Coronary artery (tissue), 2 donors: ENCODE measurements at regions not wholly inside any gene's neighbourhood (a gene's known extent, or its start where the extent isn't known, plus 50 kb on each side); places are given as distances from the start of the nearest gene placed in this dataset.

Experiments used
- DNase-seq: peaks from one replicate; pipeline ENCODE4 v3.0.0-alpha.2; 2017; ENCODE audit warnings: low spot score
- H3K27ac ChIP-seq, 2 donors: fragments of 200-600 bp; sonication (generic); one replicate each; pipeline ENCODE4 v1.5.1; 2016 to 2019
- H3K4me3 ChIP-seq: fragments of 200-600 bp; sonication (generic); 2 replicates; pipeline ENCODE4 v1.5.1; 2016; ENCODE audit warnings: mild to moderate bottlenecking, moderate library complexity
- TF ChIP-seq, protein P1 (sequence below): fragments of 200-600 bp; sonication (generic); IDR thresholded peaks from one replicate; pipeline ENCODE4 v1.5.1; 2019; ENCODE audit warnings: antibody characterized with exemption

DNA sequence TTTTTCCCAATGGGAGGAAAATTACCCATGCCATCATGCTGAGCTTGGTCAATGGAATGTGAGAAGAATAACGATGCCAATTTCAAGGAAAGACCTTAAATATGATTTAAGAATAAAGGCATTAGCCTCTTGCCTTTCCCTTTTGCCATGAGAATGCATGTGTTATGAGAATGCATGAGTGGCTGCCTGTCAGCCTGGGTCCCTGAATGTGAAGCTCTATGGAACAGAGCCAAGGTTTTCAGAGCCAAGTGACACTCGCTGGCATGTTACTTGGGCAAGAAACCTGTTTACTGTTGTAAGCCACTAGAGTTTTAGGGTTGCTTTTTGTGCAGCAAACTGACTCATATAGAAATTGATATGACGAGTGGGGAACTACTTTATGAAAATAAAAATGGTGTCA, 75.7 kb downstream of the JRKL start:
- Histone ChIP-seq H3K4me3 (no peak overlapping the region), H3K27ac (no peak overlapping the region)
- DNase-seq, result no peak
- TF ChIP-seq, protein P1, sequence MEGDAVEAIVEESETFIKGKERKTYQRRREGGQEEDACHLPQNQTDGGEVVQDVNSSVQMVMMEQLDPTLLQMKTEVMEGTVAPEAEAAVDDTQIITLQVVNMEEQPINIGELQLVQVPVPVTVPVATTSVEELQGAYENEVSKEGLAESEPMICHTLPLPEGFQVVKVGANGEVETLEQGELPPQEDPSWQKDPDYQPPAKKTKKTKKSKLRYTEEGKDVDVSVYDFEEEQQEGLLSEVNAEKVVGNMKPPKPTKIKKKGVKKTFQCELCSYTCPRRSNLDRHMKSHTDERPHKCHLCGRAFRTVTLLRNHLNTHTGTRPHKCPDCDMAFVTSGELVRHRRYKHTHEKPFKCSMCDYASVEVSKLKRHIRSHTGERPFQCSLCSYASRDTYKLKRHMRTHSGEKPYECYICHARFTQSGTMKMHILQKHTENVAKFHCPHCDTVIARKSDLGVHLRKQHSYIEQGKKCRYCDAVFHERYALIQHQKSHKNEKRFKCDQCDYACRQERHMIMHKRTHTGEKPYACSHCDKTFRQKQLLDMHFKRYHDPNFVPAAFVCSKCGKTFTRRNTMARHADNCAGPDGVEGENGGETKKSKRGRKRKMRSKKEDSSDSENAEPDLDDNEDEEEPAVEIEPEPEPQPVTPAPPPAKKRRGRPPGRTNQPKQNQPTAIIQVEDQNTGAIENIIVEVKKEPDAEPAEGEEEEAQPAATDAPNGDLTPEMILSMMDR, result no peak

DNA sequence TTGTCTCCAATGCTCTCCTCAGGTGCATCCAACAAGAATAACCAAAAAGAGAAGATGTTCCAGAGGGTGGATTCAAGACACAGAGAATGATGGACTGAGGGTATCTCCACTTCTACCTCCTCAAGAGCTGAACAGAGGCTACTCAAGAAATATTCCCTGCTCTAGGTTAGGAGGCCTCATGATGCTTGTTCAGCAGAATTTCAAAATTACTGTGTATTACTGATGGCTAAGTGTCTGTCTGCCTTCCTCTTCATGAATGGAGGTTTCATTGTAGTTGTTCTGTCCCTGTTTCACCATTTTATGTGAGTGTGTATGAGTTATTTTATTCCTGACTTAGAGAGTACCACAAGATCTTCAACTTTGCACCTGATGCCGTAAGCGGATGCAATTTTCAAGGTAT, 76.8 kb downstream of the JRKL start:
- TF ChIP-seq, protein P1, result no peak
- H3K4me3 ChIP-seq, result no peak overlapping the region
- no peak for DNase-seq
- no peak overlapping the region for H3K27ac ChIP-seq

DNA sequence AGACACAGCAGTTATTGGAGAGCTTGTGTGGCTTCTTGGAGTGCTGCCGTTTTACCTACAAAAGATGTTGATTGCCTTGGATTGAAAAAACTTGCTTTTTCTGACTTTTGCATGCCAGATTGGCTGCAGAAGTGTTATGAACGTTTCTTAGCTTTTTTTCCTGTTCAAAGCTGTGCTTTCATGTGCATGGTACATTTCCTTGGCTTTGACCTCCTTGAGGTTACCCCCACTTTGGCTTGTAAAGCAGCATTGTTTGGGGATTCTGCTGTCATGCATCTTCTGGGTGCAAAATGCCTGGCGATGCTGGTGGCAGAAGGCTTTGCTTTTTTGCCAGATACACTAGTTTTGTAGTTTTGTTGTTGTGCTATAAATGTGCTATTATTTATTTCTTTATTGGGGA, 80.0 kb downstream of the JRKL start:
- Histone ChIP-seq H3K4me3 (no peak overlapping the region), H3K27ac (no peak overlapping the region)
- TF ChIP-seq, protein P1, result no peak
- DNase-seq, result no peak

DNA sequence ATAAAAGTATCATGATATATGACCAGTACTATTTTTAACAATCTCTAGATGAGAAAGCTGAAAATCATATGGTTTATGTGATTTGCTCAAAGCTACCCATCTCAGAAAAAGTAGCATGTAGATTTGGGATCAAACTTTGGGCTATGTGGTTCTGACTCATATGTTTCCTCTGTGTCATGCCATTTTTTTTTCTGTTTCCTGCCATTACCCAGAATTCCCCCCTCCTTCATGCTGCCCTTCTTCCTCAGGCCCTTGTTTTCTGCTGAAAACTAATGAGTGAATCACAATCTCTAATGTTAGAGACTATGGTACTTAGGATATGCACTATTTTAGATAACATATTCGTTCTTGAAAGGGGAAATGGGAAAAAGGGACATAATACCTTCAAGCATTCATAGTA, 80.7 kb downstream of the JRKL start:
- DNase-seq, result no peak
- TF ChIP-seq, protein P1, result no peak
- Histone ChIP-seq H3K27ac (no peak overlapping the region), H3K4me3 (no peak overlapping the region)

DNA sequence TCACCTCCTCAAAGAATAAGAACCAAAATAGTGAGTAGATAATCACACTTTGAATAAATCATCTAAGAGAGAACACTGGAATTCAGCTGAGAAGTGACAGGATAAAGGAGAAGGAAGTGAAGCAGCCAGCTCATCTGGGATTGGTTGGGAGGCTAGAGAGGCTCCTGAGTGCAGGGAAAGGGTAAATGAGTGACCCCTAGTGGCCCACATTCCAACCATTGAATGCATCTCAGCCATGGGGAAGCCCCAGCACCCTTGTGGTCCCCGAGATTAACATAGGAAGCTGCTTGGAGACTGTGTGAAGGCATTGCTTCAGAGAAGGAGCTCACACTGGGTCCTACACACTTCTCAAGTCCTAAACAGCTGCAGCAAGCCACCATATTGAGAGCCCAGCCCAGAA, 82.3 kb downstream of the JRKL start:
- no peak overlapping the region for H3K27ac ChIP-seq
- H3K4me3 ChIP-seq, result no peak overlapping the region
- no peak for DNase-seq
- TF ChIP-seq, protein P1, result no peak

DNA sequence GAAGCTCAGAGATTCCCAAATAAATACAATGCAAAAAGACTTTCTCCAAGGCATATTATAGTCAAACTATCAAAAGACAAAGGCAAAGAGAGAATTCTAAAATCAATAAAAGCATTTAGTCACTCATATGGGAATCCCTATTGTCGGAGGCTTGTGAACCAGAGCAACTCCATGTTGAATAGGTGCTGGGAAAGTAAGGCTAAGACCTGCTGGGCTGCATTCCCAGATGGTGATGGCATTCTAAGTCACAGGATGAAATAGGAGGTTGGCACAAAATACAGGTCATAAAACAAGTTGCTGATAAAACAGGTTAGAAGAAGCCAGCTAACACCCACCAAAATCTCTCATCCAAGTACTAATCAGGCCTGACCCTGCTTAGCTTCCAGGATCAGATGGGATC, 84.5 kb downstream of the JRKL start:
- DNase-seq, result no peak
- TF ChIP-seq, protein P1, result no peak
- no peak overlapping the region for H3K4me3 ChIP-seq
- no peak overlapping the region for H3K27ac ChIP-seq

DNA sequence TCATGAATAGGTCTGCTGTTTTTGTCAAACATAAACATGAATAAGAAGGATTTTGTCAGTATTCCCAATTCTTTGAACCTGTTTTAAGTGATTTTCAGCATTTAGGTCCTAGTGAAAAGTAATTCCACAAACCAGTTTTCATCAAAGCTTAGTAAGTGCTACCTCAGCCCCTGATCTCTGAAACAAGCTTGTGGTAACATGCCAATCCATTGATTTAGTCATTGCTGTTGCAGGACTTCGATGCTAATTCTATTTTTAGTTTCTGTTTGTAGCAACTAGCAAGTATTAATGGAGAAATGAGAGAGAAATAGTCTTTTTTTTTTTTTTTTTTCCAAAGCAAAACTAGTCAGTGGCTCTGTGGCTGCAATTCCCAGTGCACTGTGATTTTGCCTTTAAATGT, 91.4 kb downstream of the JRKL start:
- no peak overlapping the region for H3K4me3 ChIP-seq
- no peak overlapping the region for H3K27ac ChIP-seq
- TF ChIP-seq, protein P1, result no peak
- DNase-seq, result no peak
